Panc1 (cell line): ENCODE measurements at regions not wholly inside any gene's neighbourhood (a gene's known extent, or its start where the extent isn't known, plus 50 kb on each side); places are given as distances from the start of the nearest gene placed in this dataset.

Experiments
- ATAC-seq: fragments of 200-7000 bp; cut with Tn5 transposase; 2 replicates; pipeline ENCODE4 v1.9.1; 2020; ENCODE audit warnings: mild to moderate bottlenecking, moderate library complexity
- BruUV-seq: library from RNA; stranded (reverse); fragments of 400-500 nt; replicated peaks from 2 replicates; lab custom pipeline; 2021; lab: Mats Ljungman, UMichigan
- CTCF ChIA-PET: fragments of 300-600 bp; sonication (Branson Sonifier 250); formaldehyde crosslinking; loops from one replicate; lab custom pipeline; 2022; ENCODE audit warnings: antibody characterized with exemption; lab: Charles Lee
- POLR2A ChIA-PET: fragments of 300-600 bp; sonication (Branson Sonifier 250); formaldehyde crosslinking; loops from one replicate; lab custom pipeline; 2022; ENCODE audit warnings: antibody characterized with exemption; lab: Charles Lee
- DNase-seq: peaks from one replicate; pipeline ENCODE4 v3.0.0-alpha.2; 2010; ENCODE audit warnings: low read depth, low spot score
- H3K27ac ChIP-seq: 2 replicates; pipeline ENCODE4 v1.5.1; 2011; ENCODE audit warnings: mild to moderate bottlenecking, low read length, inconsistent platforms
- H3K27me3 ChIP-seq: fragments of 200-500 bp; sonication (Bioruptor generic); 2 replicates; pipeline ENCODE4 v1.6.0; 2014; ENCODE audit warnings: low read length, inconsistent platforms; ENCODE audit not compliant: control insufficient read depth, insufficient read depth
- H3K36me3 ChIP-seq: fragments of 200-500 bp; sonication (Bioruptor generic); 2 replicates; pipeline ENCODE4 v1.5.1; 2014; ENCODE audit warnings: inconsistent platforms, mild to moderate bottlenecking, low read length, moderate library complexity; ENCODE audit not compliant: control insufficient read depth, insufficient read depth
- H3K4me1 ChIP-seq: 2 replicates; pipeline ENCODE4 v1.5.1; 2011; ENCODE audit warnings: inconsistent platforms, mild to moderate bottlenecking, low read length, moderate library complexity; ENCODE audit not compliant: control insufficient read depth, insufficient read depth
- H3K4me3 ChIP-seq, 2 experiments: 2 replicates each; pipeline ENCODE4 v1.5.1; 2011 to 2012; ENCODE audit warnings: low read depth in 2 of 2, low read length in 2 of 2, mild to moderate bottlenecking in 2 of 2, inconsistent platforms in 1 of 2, moderate library complexity in 1 of 2
- H3K9me3 ChIP-seq: fragments of 200-500 bp; sonication (Bioruptor generic); 2 replicates; pipeline ENCODE4 v1.5.1; 2014; ENCODE audit warnings: low read depth, mild to moderate bottlenecking, inconsistent platforms, low read length, moderate library complexity; ENCODE audit not compliant: control insufficient read depth, insufficient read depth
- POLR2AphosphoS5 ChIP-seq: IDR thresholded peaks from 2 replicates; pipeline ENCODE4 v1.6.1; 2012; ENCODE audit warnings: mild to moderate bottlenecking, low read depth, low read length, moderate library complexity
- SIN3A ChIP-seq: IDR thresholded peaks from 2 replicates; pipeline ENCODE4 v1.6.1; 2012; ENCODE audit warnings: low read depth, mild to moderate bottlenecking, low read length, moderate library complexity, borderline replicate concordance; ENCODE audit not compliant: insufficient read depth
- TCF7L2 ChIP-seq: IDR thresholded peaks from 2 replicates; pipeline ENCODE4 v1.6.1; 2011; ENCODE audit warnings: mild to moderate bottlenecking, low read depth, low read length, inconsistent platforms
- in situ Hi-C: cut with HindIII; loops from 2 replicates; pipeline ENCODE4 v1.10.0; 2016; ENCODE audit warnings: low sequenced_read_pairs, low pct_unique_long_range_greater_than_20kb
- intact Hi-C: fragments of 100-400 bp; cut with micrococcal nuclease; formaldehyde crosslinking; loops from one replicate; pipeline ENCODE4 v1.10.0; 2022; ENCODE audit not compliant: unreplicated experiment
- TF ChIP-seq, protein P1 (sequence below), 2 experiments: IDR thresholded peaks; 2 replicates each; pipeline ENCODE4 v1.6.1; 2011 to 2012; ENCODE audit warnings: low read depth in 2 of 2, control low read depth in 1 of 2, low read length in 1 of 2, mild to moderate bottlenecking in 1 of 2, moderate library complexity in 1 of 2; ENCODE audit not compliant: insufficient read depth in 1 of 2
- TF ChIP-seq, protein P2 (sequence below): fragments of 450-650 bp; IDR thresholded peaks from 2 replicates; pipeline ENCODE4 v1.5.1; 2017; ENCODE audit warnings: mild to moderate bottlenecking

DNA sequence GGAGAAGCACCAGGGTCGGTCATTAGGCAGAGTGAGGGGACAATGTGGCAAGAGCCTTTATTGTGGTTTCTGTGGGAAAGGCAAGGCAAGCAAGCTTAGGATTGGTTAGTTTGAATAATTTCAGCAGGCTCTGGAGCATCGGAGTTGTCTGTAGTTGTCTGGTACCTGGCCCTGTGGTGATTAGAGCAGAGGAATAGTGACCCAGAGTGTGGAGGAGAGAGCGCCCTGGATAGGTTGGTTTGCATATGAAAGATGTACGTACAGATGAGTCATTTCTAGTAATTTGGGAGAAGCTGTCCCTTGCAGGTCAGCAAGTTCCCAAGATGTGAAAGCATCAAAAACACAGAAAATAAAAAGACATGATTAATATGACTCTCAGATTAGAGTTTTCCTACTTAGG, 383.1 kb upstream of the MEX3C start:
- ChIA-PET POLR2A (no interaction called here), CTCF (no interaction called here)
- in situ Hi-C loops (no loop called here), intact Hi-C loops (no loop called here)
- Histone ChIP-seq H3K27me3 (no peaks in the 10 kb centered on the region), H3K27ac (no peak overlapping the region), H3K36me3 (no peaks in the 10 kb centered on the region), H3K4me1 (no peaks in the 10 kb centered on the region), H3K9me3 (no peaks in the 10 kb centered on the region), H3K4me3 (no peak overlapping the region)
- no TSS peak for BruUV-seq
- DNase-seq: no peak
- no peak for ATAC-seq
- TF ChIP-seq, protein P1, sequence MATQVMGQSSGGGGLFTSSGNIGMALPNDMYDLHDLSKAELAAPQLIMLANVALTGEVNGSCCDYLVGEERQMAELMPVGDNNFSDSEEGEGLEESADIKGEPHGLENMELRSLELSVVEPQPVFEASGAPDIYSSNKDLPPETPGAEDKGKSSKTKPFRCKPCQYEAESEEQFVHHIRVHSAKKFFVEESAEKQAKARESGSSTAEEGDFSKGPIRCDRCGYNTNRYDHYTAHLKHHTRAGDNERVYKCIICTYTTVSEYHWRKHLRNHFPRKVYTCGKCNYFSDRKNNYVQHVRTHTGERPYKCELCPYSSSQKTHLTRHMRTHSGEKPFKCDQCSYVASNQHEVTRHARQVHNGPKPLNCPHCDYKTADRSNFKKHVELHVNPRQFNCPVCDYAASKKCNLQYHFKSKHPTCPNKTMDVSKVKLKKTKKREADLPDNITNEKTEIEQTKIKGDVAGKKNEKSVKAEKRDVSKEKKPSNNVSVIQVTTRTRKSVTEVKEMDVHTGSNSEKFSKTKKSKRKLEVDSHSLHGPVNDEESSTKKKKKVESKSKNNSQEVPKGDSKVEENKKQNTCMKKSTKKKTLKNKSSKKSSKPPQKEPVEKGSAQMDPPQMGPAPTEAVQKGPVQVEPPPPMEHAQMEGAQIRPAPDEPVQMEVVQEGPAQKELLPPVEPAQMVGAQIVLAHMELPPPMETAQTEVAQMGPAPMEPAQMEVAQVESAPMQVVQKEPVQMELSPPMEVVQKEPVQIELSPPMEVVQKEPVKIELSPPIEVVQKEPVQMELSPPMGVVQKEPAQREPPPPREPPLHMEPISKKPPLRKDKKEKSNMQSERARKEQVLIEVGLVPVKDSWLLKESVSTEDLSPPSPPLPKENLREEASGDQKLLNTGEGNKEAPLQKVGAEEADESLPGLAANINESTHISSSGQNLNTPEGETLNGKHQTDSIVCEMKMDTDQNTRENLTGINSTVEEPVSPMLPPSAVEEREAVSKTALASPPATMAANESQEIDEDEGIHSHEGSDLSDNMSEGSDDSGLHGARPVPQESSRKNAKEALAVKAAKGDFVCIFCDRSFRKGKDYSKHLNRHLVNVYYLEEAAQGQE (IDR thresholded peaks at IDR 0.05; ENCODE audit: insufficient read depth in 1 of 2, low read depth in 2 of 2, low read length in 1 of 2): no peak
- no peak for TF ChIP-seq POLR2AphosphoS5
- no peak for TF ChIP-seq SIN3A
- TF ChIP-seq, protein P2, sequence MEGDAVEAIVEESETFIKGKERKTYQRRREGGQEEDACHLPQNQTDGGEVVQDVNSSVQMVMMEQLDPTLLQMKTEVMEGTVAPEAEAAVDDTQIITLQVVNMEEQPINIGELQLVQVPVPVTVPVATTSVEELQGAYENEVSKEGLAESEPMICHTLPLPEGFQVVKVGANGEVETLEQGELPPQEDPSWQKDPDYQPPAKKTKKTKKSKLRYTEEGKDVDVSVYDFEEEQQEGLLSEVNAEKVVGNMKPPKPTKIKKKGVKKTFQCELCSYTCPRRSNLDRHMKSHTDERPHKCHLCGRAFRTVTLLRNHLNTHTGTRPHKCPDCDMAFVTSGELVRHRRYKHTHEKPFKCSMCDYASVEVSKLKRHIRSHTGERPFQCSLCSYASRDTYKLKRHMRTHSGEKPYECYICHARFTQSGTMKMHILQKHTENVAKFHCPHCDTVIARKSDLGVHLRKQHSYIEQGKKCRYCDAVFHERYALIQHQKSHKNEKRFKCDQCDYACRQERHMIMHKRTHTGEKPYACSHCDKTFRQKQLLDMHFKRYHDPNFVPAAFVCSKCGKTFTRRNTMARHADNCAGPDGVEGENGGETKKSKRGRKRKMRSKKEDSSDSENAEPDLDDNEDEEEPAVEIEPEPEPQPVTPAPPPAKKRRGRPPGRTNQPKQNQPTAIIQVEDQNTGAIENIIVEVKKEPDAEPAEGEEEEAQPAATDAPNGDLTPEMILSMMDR: no peak
- TF ChIP-seq TCF7L2: no peak

GRCh38 chr18:51582551-51582950, 385.1 kb upstream of the MEX3C start:
- no peak overlapping the region for H3K27ac ChIP-seq
- ChIA-PET CTCF (no interaction called here), POLR2A (no interaction called here)
- no peaks in the 10 kb centered on the region for H3K36me3 ChIP-seq
- intact Hi-C loops (no loop called here), in situ Hi-C loops (no loop called here)
- no peak for ATAC-seq
- H3K27me3 ChIP-seq: no peaks in the 10 kb centered on the region
- TF ChIP-seq POLR2AphosphoS5 (no peak), SIN3A (no peak), TCF7L2 (no peak)
- TF ChIP-seq, protein P2: no peak
- TF ChIP-seq, protein P1 (IDR thresholded peaks at IDR 0.05; ENCODE audit: insufficient read depth in 1 of 2, low read depth in 2 of 2, low read length in 1 of 2): no peak
- no peak for DNase-seq
- no peak overlapping the region for H3K4me3 ChIP-seq
- H3K9me3 ChIP-seq: no peaks in the 10 kb centered on the region
- no TSS peak for BruUV-seq
- H3K4me1 ChIP-seq: no peaks in the 10 kb centered on the region
